GM21717 (cell line): ENCODE measurements at regions not wholly inside any gene's neighbourhood (a gene's known extent, or its start where the extent isn't known, plus 50 kb on each side); places are given as distances from the start of the nearest gene placed in this dataset.

Experiments used
- ATAC-seq: cut with Tn5 transposase; IDR thresholded peaks from one replicate; pipeline ENCODE4 v1.9.1; 2021; ENCODE audit warnings: mild to moderate bottlenecking, moderate library complexity; ENCODE audit not compliant: unreplicated experiment

- no peak for ATAC-seq
Measured at GRCh38 chr2:19465978-19466377, 107.6 kb upstream of the OSR1 start.

DNA sequence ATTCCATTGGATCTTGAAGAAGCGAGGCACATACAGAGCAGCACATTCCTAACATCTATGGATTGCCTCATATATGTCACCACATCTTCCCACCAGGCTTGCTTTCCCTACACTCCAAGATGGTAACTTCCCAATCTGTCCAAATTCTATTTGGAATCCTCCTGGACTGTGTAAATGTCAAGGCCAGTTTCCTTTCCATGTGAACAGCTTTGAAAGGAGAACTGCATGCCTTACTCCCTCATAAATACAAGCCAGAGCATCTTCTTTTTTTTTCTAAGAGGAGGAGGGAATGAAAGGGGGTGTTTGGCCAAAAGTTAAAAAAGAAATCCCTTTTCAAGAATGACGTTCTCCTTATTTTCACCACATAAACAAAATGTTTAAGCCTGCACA lies 103.8 kb upstream of the OSR1 start:
- no peak for ATAC-seq

- ATAC-seq: no peak
Measured at GRCh38 chr2:19461504-19462255, 103.3 kb upstream of the OSR1 start.

GRCh38 chr2:19460761-19461160 lies 102.3 kb upstream of the OSR1 start:
- ATAC-seq: no peak

DNA sequence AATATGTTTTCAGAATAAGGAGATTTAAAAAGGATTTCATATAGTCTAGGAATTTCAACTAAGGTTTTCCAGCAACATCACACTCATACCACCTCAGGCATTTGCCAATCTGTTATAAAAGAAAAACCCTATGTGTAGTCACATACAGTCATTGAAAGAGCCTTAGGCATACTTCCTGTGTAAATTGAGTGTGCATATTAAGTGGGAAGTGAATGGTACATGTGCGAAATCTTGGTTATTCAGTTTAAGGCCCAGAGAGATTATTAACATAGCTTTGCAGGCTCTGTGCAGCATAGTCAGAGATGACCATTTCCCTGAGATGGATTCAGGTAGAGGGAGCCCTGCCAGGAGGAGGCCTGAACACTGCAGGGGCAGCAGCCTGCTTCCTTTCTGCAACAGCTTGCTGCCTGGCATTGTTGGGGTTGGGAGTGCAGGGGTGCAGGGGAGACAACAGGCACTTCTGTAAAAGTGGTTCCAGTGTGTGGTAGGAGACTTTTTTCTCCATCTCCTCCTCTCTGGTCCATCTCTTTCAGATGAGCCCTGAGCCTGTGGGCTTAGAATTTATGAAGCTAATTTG lies 100.1 kb upstream of the OSR1 start:
- no peak for ATAC-seq

- no peak for ATAC-seq
Measured at GRCh38 chr2:19457809-19458208, 99.4 kb upstream of the OSR1 start.

DNA sequence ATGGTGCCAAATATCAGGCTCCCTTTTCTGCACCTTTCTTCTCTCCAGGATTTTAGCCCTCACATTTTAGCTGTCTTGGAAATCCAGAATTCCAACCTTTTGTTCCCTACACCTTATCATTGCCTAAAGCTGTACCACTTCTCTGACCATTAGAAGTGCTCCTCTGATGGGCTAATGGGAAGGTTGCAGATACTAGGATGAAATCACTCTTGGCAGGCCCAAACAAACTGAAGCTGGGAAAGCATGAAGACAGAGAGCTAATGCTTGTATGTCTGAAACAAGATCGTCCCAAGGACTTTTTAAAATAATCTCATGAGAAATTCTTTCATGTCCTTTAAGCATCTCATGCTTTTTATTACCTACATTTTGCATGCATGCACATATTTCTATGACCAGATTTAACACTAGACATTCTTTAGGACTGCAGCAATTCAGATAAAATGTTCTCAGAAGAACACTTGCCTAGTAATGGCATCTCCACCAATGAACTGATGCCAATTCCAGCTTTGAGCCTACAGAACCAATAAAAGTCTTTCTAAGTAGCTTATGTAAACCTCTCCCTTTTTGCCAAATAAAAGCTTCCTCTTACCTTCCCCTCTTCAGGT lies 98.4 kb upstream of the OSR1 start:
- ATAC-seq: no peak

GRCh38 chr2:19454125-19454524 lies 95.7 kb upstream of the OSR1 start:
- no peak for ATAC-seq

DNA sequence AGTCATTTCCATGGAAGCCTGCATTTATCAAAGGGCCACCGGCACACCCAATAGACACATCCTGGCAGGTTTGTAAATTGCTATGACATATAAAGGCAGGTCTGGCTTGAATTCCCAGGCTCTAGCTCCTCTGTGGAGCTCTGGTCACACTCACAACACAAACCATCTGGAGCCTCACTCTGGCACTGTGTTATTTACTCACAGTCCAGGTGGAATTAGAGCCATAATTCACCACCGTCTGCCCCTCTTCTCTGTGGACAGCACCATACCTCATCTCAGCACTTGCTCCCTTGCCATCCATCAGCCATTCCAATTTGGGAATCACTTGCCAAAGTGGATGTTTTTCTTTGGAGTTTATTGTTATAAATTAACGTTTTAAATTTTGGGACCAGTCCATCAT lies 84.3 kb upstream of the OSR1 start:
- ATAC-seq: no peak

- ATAC-seq: no peak
Measured at GRCh38 chr2:19439081-19439480, 80.7 kb upstream of the OSR1 start.

- ATAC-seq: no peak
Measured at GRCh38 chr2:19435815-19436214, 77.4 kb upstream of the OSR1 start.

- no peak for ATAC-seq
Measured at GRCh38 chr2:19434413-19434812, 76.0 kb upstream of the OSR1 start.

DNA sequence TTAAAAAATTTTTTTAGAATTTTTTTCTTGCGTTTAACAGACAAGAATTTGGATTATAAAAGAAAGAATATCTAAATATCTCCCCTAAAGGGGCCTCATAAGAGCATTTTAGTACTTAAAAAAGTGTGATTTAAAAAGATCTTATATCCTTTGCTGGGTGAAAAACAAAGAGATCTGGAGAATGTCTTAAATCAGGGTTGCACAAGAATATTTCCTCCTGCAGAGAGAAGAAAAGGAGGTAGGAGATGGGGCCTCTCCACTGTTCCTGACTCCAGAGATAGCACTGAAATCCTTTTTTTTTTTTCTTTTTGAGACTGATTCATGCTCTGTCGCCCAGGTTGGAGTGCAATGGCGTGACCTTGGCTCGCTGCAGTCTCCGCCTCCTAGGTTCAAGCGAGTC lies 68.5 kb upstream of the OSR1 start:
- ATAC-seq: no peak

GRCh38 chr2:19426144-19426543 lies 67.7 kb upstream of the OSR1 start:
- ATAC-seq: no peak

DNA sequence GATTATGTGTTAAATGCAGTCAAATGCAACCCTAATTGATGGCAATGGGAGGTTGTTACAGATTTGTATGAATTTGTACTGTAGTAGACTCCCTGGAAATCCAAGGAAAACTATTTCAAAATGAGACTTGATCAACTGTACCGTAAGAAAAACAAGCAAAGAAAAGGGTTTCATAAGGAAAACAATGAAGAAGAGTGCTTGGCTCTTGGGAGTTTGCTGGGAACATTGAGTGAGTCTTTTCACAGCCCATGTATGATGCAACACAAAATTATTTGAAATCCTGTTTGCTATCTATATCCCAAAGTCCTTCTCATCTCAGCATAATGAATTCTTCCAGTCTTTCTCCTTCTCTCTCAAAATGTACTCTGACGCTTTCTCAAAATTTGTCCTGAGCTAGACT lies 67.0 kb upstream of the OSR1 start:
- ATAC-seq: no peak

- no peak for ATAC-seq
Measured at GRCh38 chr2:19419211-19419880, 60.9 kb upstream of the OSR1 start.

GRCh38 chr2:19416784-19417684 lies 58.6 kb upstream of the OSR1 start:
- ATAC-seq: no peak

DNA sequence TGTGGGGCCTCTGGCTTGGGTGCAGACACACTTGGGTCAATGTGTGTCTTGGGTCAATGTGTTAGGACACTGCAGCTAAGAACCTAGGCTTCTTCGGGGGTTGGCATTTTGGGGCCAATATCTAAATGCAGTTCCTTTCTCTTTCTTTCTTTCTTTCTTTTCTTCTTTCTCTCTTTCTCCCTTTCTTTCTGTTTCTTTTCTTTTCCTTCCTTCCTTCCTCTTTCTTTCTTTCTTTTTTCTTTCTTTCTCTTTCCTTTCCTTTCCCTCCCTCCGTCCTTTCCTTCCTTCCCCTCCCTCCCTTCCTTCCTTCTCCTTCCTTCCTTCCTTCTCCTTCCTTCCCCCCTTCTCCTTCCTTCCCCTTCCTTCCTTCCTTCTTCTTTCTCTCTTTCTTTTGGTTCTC lies 57.7 kb upstream of the OSR1 start:
- ATAC-seq: no peak

- ATAC-seq: no peak
Measured at GRCh38 chr2:19409046-19409445, 50.6 kb upstream of the OSR1 start.

DNA sequence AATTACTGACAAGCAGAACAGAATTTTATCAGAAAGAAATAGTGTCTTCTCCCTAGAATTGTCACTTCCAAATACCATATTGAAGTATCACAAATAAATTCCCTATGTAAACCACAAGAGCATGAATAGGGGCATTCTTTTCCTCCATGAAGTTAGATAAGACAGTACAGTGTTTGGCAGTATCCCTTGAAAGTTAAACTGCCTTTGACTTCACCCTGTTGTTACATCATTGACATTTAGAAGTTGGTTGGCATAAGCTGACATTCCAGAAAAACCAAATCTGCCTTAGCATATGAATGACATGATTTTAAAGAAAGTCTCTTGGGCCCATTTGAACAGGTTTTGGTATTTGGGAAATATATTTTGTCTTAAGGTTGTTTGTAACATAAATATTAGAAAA lies 50.2 kb upstream of the OSR1 start:
- ATAC-seq: no peak
